ENCODE measurements at regions not wholly inside any gene's neighbourhood (a gene's known extent, or its start where the extent isn't known, plus 50 kb on each side); places are given as distances from the start of the nearest gene placed in this dataset.

GRCh38 chr2:216763396-216763795 lies 68.0 kb upstream of the IGFBP5 start:
- no peak for TF ChIP-seq POLR2AphosphoS5 (IDR thresholded peaks at IDR 0.05; ENCODE audit: low read depth)
- TF ChIP-seq GABPA (IDR thresholded peaks at IDR 0.05; ENCODE audit: low read depth), result no peak
- no peak for TF ChIP-seq SPI1 (IDR thresholded peaks at IDR 0.05; ENCODE audit: borderline replicate concordance, low read depth)
- TF ChIP-seq CTCF (IDR thresholded peaks at IDR 0.05; ENCODE audit: insufficient read depth, low read length), result no peak
- no peak for TF ChIP-seq REST (IDR thresholded peaks at IDR 0.05; ENCODE audit: insufficient replicate concordance, low read depth)
- no peak for DNase-seq (ENCODE audit: low read depth in 1 of 2, low spot score in 1 of 2)
- no peak overlapping the region for H3K27ac ChIP-seq (replicated peaks)
- H3K27me3 ChIP-seq (ENCODE audit: insufficient read depth, poor library complexity, severe bottlenecking), result peaks cover 8% of the 10 kb centered on the region
- no peak overlapping the region for H3K4me3 ChIP-seq (replicated peaks; ENCODE audit: insufficient read depth, low read length)

- Histone ChIP-seq H3K27ac (replicated peaks) (no peak overlapping the region), H3K4me3 (replicated peaks; ENCODE audit: insufficient read depth, low read length) (no peak overlapping the region), H3K27me3 (ENCODE audit: insufficient read depth, poor library complexity, severe bottlenecking) (peaks cover 8% of the 10 kb centered on the region)
- no peak for DNase-seq (ENCODE audit: low read depth in 1 of 2, low spot score in 1 of 2)
- TF ChIP-seq POLR2AphosphoS5 (IDR thresholded peaks at IDR 0.05; ENCODE audit: low read depth) (no peak), GABPA (IDR thresholded peaks at IDR 0.05; ENCODE audit: low read depth) (no peak), REST (IDR thresholded peaks at IDR 0.05; ENCODE audit: insufficient replicate concordance, low read depth) (no peak), CTCF (IDR thresholded peaks at IDR 0.05; ENCODE audit: insufficient read depth, low read length) (no peak), SPI1 (IDR thresholded peaks at IDR 0.05; ENCODE audit: borderline replicate concordance, low read depth) (no peak)
These were observed 66.5 kb upstream of the IGFBP5 start for GRCh38 chr2:216761809-216762208.

GRCh38 chr2:216761133-216761532 lies 65.8 kb upstream of the IGFBP5 start:
- Histone ChIP-seq H3K27ac (replicated peaks) (no peak overlapping the region), H3K4me3 (replicated peaks; ENCODE audit: insufficient read depth, low read length) (no peak overlapping the region), H3K27me3 (ENCODE audit: insufficient read depth, poor library complexity, severe bottlenecking) (peaks cover 5% of the 10 kb centered on the region)
- no peak for TF ChIP-seq SPI1 (IDR thresholded peaks at IDR 0.05; ENCODE audit: borderline replicate concordance, low read depth)
- no peak for TF ChIP-seq POLR2AphosphoS5 (IDR thresholded peaks at IDR 0.05; ENCODE audit: low read depth)
- no peak for TF ChIP-seq REST (IDR thresholded peaks at IDR 0.05; ENCODE audit: insufficient replicate concordance, low read depth)
- no peak for TF ChIP-seq CTCF (IDR thresholded peaks at IDR 0.05; ENCODE audit: insufficient read depth, low read length)
- no peak for TF ChIP-seq GABPA (IDR thresholded peaks at IDR 0.05; ENCODE audit: low read depth)
- DNase-seq (ENCODE audit: low read depth in 1 of 2, low spot score in 1 of 2), result no peak

All from HL-60 (cell line).